ENCODE measurements at regions not wholly inside any gene's neighbourhood (a gene's known extent, or its start where the extent isn't known, plus 50 kb on each side); places are given as distances from the start of the nearest gene placed in this dataset.
"Not testable (repeated sequence)": the region's sequence is repeated elsewhere in the genome, so short reads cannot be mapped to it uniquely, and the experiment has no call there.

- no peak for DNase-seq (ENCODE audit: low spot score)
Observed at GRCh38 chr19:23470873-23471545, 75.7 kb upstream of the ZNF91 start.

- not testable (repeated sequence) for DNase-seq (ENCODE audit: low spot score)
Observed at GRCh38 chr19:23464349-23464748, 69.1 kb upstream of the ZNF91 start.

GRCh38 chr19:23461120-23461519, 65.8 kb upstream of the ZNF91 start:
- no peak for DNase-seq (ENCODE audit: low spot score)

- DNase-seq (ENCODE audit: low spot score), result no peak
Observed at GRCh38 chr19:23460656-23461055, 65.4 kb upstream of the ZNF91 start.
